H9 (cell line): ENCODE measurements at regions not wholly inside any gene's neighbourhood (a gene's known extent, or its start where the extent isn't known, plus 50 kb on each side); places are given as distances from the start of the nearest gene placed in this dataset.

Source experiments
- DNase-seq: peaks from one replicate; pipeline ENCODE4 v3.0.0-alpha.2; 2017
- H2AFZ ChIP-seq: one replicate; pipeline ENCODE4 v1.6.1; 2013; ENCODE audit warnings: mild to moderate bottlenecking, low read length, control low read depth, moderate library complexity
- H2AK5ac ChIP-seq: 2 replicates; pipeline ENCODE4 v1.6.1; 2013; ENCODE audit warnings: low read length, control low read depth, mixed read lengths; ENCODE audit not compliant: insufficient read length
- H2BK120ac ChIP-seq: one replicate; pipeline ENCODE4 v1.6.1; 2013; ENCODE audit warnings: low read depth, mild to moderate bottlenecking, low read length, control low read depth, inconsistent platforms; ENCODE audit not compliant: poor library complexity, severe bottlenecking
- H2BK12ac ChIP-seq: 2 replicates; pipeline ENCODE4 v1.6.1; 2013; ENCODE audit warnings: low read length, control low read depth, mixed read lengths, low read depth; ENCODE audit not compliant: insufficient read length
- H2BK15ac ChIP-seq: 2 replicates; pipeline ENCODE4 v1.6.1; 2013; ENCODE audit warnings: low read depth, low read length, control low read depth
- H2BK20ac ChIP-seq: one replicate; pipeline ENCODE4 v1.6.1; 2013; ENCODE audit warnings: low read depth, mild to moderate bottlenecking, low read length, control low read depth, inconsistent platforms; ENCODE audit not compliant: poor library complexity, severe bottlenecking
- H2BK5ac ChIP-seq: 2 replicates; pipeline ENCODE4 v1.6.1; 2013; ENCODE audit warnings: low read length, control low read depth, mixed read lengths; ENCODE audit not compliant: insufficient read length
- H3K14ac ChIP-seq: 2 replicates; pipeline ENCODE4 v1.6.1; 2013; ENCODE audit warnings: low read length, control low read depth; ENCODE audit not compliant: insufficient read depth
- H3K18ac ChIP-seq: 2 replicates; pipeline ENCODE4 v1.6.1; 2013; ENCODE audit warnings: low read depth, mild to moderate bottlenecking, mixed read lengths, low read length, control low read depth; ENCODE audit not compliant: insufficient read length
- H3K23ac ChIP-seq: 2 replicates; pipeline ENCODE4 v1.6.1; 2013; ENCODE audit warnings: low read length, control low read depth, mixed read lengths, low read depth; ENCODE audit not compliant: insufficient read length
- H3K23me2 ChIP-seq: 2 replicates; pipeline ENCODE4 v1.6.1; 2013; ENCODE audit warnings: low read depth, mild to moderate bottlenecking, mixed read lengths, low read length, control low read depth; ENCODE audit not compliant: insufficient read length, poor library complexity, severe bottlenecking
- H3K27ac ChIP-seq: 2 replicates; pipeline ENCODE4 v1.5.1; 2013; ENCODE audit warnings: low read length, control low read depth, mixed read lengths, low read depth; ENCODE audit not compliant: insufficient read length
- H3K27me3 ChIP-seq: 2 replicates; pipeline ENCODE4 v1.6.1; 2013; ENCODE audit warnings: low read length, control low read depth, inconsistent platforms; ENCODE audit not compliant: insufficient read depth
- H3K4ac ChIP-seq: 2 replicates; pipeline ENCODE4 v1.6.1; 2013; ENCODE audit warnings: low read depth, mild to moderate bottlenecking, control low read depth, inconsistent platforms, low read length, moderate library complexity
- H3K4me1 ChIP-seq: 2 replicates; pipeline ENCODE4 v1.6.1; 2013; ENCODE audit warnings: low read length, control low read depth, inconsistent platforms; ENCODE audit not compliant: insufficient read depth
- H3K4me2 ChIP-seq: 2 replicates; pipeline ENCODE4 v1.6.1; 2013; ENCODE audit warnings: low read length, control low read depth, mixed read lengths; ENCODE audit not compliant: insufficient read length, insufficient read depth
- H3K56ac ChIP-seq: 2 replicates; pipeline ENCODE4 v1.6.1; 2013; ENCODE audit warnings: low read depth, mild to moderate bottlenecking, mixed read lengths, low read length, control low read depth; ENCODE audit not compliant: insufficient read length
- H3K79me1 ChIP-seq: 2 replicates; pipeline ENCODE4 v1.6.1; 2013; ENCODE audit warnings: low read depth, mild to moderate bottlenecking, moderate library complexity, low read length, control low read depth, inconsistent platforms; ENCODE audit not compliant: insufficient read depth, poor library complexity, severe bottlenecking
- H3K79me2 ChIP-seq: 2 replicates; pipeline ENCODE4 v1.6.1; 2013; ENCODE audit warnings: low read length, control low read depth, inconsistent platforms; ENCODE audit not compliant: insufficient read depth
- H3K9ac ChIP-seq: 2 replicates; pipeline ENCODE4 v1.6.1; 2013; ENCODE audit warnings: low read length, control low read depth, mixed read lengths; ENCODE audit not compliant: insufficient read length; ENCODE audit errors: extremely low read depth
- H3K9me3 ChIP-seq: one replicate; pipeline ENCODE4 v1.6.1; 2013; ENCODE audit warnings: low read depth, low read length, inconsistent platforms; ENCODE audit not compliant: control insufficient read depth
- H3T11ph ChIP-seq: one replicate; pipeline ENCODE4 v1.6.1; 2013; ENCODE audit warnings: mild to moderate bottlenecking, low read length, control low read depth, inconsistent platforms
- H4K20me1 ChIP-seq: one replicate; pipeline ENCODE4 v1.6.1; 2013; ENCODE audit not compliant: control insufficient read depth, insufficient read length, insufficient read depth
- H4K5ac ChIP-seq: 2 replicates; pipeline ENCODE4 v1.6.1; 2013; ENCODE audit warnings: low read depth, mild to moderate bottlenecking, mixed read lengths, low read length, control low read depth; ENCODE audit not compliant: insufficient read length
- H4K8ac ChIP-seq: replicated peaks from 2 replicates; pipeline ENCODE4 v1.6.1; 2013; ENCODE audit warnings: low read length, control low read depth, mixed read lengths, low read depth; ENCODE audit not compliant: insufficient read length
- H4K91ac ChIP-seq: 2 replicates; pipeline ENCODE4 v1.6.1; 2013; ENCODE audit warnings: low read depth, mild to moderate bottlenecking, moderate library complexity, mixed read lengths, low read length, control low read depth; ENCODE audit not compliant: insufficient read length
- H3K27ac Mint-ChIP-seq, 3 experiments: 2 replicates in 2 of 3; 3 replicates in 1 of 3; pipeline ENCODE4 v1.8.0; 2020 to 2021; ENCODE audit warnings: mixed read lengths in 3 of 3, mild to moderate bottlenecking in 1 of 3, moderate library complexity in 1 of 3
- H3K27me3 Mint-ChIP-seq: 2 replicates; pipeline ENCODE4 v1.8.0; 2021; ENCODE audit warnings: low read depth, mild to moderate bottlenecking, moderate library complexity, mixed read lengths
- H3K36me3 Mint-ChIP-seq, 3 experiments: 2 replicates in 2 of 3; 3 replicates in 1 of 3; pipeline ENCODE4 v1.8.0; 2020 to 2021; ENCODE audit warnings: low read depth in 3 of 3, mixed read lengths in 3 of 3; ENCODE audit not compliant: insufficient read depth in 1 of 3
- H3K4me1 Mint-ChIP-seq, 2 experiments: 2 replicates each; pipeline ENCODE4 v1.8.0; 2020; ENCODE audit warnings: mixed read lengths in 2 of 2
- H3K4me3 Mint-ChIP-seq, 2 experiments: 2 replicates in 1 of 2; 3 replicates in 1 of 2; pipeline ENCODE4 v1.8.0; 2020 to 2021; ENCODE audit warnings: mild to moderate bottlenecking in 2 of 2, mixed read lengths in 2 of 2, moderate library complexity in 1 of 2
- H3K9me3 Mint-ChIP-seq, 2 experiments: 2 replicates in 1 of 2; 3 replicates in 1 of 2; pipeline ENCODE4 v1.8.0; 2020; ENCODE audit warnings: mild to moderate bottlenecking in 2 of 2, mixed read lengths in 2 of 2, moderate library complexity in 1 of 2
- CTCF ChIP-seq: fragments of 200-600 bp; sonication (generic); conservative IDR thresholded peaks from 3 replicates; pipeline ENCODE4 v1.8.0; 2021; ENCODE audit warnings: antibody characterized with exemption, mild to moderate bottlenecking
- WGBS: extraction: QIAGEN DNeasy Blood & Tissue Kit; methylation state at CpG from one replicate; pipeline ENCODE4 v1.1.7; 2013; ENCODE audit warnings: missing lambda C conversion rate, low lambda C conversion rate, mixed read lengths; ENCODE audit not compliant: insufficient read length; ENCODE audit errors: extremely low coverage; 5-methylcytosine and 5-hydroxymethylcytosine counted together

GRCh38 chr5:68538814-68539420 is 323.4 kb downstream of the PIK3R1 start:
- H3K9me3 Mint-ChIP-seq: no peaks in the 10 kb centered on the region

More at GRCh38 chr5:68538814-68539420, 323.4 kb downstream of the PIK3R1 start:
- Histone ChIP-seq H4K91ac (no peak overlapping the region), H3K79me2 (no peaks in the 10 kb centered on the region), H3K4me1 (peaks cover 6% of the 10 kb centered on the region; the same call in 1 of the 2 replicates), H2BK12ac (no peak overlapping the region), H3K79me1 (no peaks in the 10 kb centered on the region), H3K56ac (no peak overlapping the region), H3K23ac (no peak overlapping the region), H2BK15ac (no peak overlapping the region), H2AK5ac (no peak overlapping the region), H3K27me3 (no peaks in the 10 kb centered on the region), H3K18ac (no peak overlapping the region), H2BK120ac (no peak overlapping the region), H3T11ph (no peak overlapping the region), H2BK20ac (no peak overlapping the region), H3K4me2 (no peak overlapping the region), H3K9ac (no peak overlapping the region), H4K20me1 (no peaks in the 10 kb centered on the region), H3K14ac (no peak overlapping the region; the same call in 1 of the 2 replicates), H2AFZ (no peak overlapping the region), H3K27ac (no peak overlapping the region), H3K4ac (no peak overlapping the region), H3K9me3 (no peaks in the 10 kb centered on the region), H4K8ac (no peak overlapping the region), H2BK5ac (no peak overlapping the region), H4K5ac (no peak overlapping the region), H3K23me2 (no peaks in the 10 kb centered on the region)
- H3K27ac Mint-ChIP-seq: peak overlapping the region in 1 of 3 experiments; percentile 39; a peak in 1 of 7 replicates
- no peak for DNase-seq
- no CpG with 5 or more reads among the region's 6 CpGs for WGBS
- no peak for TF ChIP-seq CTCF
- no peak overlapping the region; a peak in 1 of 5 replicates for H3K4me3 Mint-ChIP-seq
- peaks cover 39 to 46% of the 10 kb centered on the region in 2 experiments for H3K4me1 Mint-ChIP-seq
- no peaks in the 10 kb centered on the region for H3K27me3 Mint-ChIP-seq
- no peaks in the 10 kb centered on the region; a peak in 1 of 7 replicates for H3K36me3 Mint-ChIP-seq
